Right lobe of liver (tissue), 4 donors: ENCODE measurements at regions not wholly inside any gene's neighbourhood (a gene's known extent, or its start where the extent isn't known, plus 50 kb on each side); places are given as distances from the start of the nearest gene placed in this dataset.

Experiments used
- POLR2A ChIP-seq: fragments of 450-650 bp; IDR thresholded peaks from one replicate; pipeline ENCODE4 v1.6.1; 2017; ENCODE audit warnings: antibody characterized with exemption, mild to moderate bottlenecking
- TF ChIP-seq, protein P1 (sequence below), 4 donors: fragments of 200-600 bp in 3 of 4; fragments of 450-650 bp in 1 of 4; IDR thresholded peaks; one replicate each; pipeline versions ENCODE4 v1.5.1 to v1.8.0; 2016 to 2022; ENCODE audit warnings: antibody characterized with exemption in 4 of 4, mild to moderate bottlenecking in 2 of 4
- donor health status: DM: no; HTN: no; CAD: no.
- donor health status: DM: no; HTN: no; CAD: no.
- donor health status: DM: no; HTN: yes; CAD: no.

DNA sequence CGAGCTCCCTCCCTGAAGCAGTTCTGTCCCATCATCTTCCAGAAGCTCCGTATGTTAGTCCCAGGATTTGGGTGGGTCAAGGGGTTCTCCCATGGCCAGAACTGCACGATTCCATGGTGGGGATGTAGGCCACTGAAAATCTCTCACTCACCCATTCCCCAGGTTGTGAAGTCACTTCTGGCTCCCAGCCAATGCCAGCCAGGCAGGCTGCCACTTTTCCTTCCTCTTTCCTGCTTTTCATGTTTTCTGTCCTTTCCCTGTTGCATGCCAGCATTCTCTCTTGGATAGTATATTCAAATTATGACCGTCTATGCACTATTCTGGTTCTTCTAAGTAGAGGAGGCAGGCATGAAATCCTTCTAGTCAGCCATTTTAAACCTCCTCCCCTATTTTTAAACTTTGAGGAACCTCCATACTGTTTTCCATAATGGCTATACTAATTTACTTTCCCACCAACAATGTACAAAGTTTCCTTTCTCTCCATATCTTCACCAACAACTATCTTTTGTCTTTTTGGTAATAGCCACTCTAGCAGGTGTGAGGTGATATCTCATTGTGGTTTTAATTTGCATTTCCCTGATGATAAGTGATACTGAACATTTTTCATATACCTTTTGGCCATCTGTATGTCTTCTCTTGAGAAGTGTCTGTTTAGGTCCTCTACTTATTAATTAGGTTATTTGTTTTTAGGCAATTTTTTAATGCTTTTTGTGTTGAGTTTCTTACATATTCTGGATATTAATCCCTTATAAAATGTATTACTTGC is 182.1 kb upstream of the TET2 start:
- TF ChIP-seq, protein P1, sequence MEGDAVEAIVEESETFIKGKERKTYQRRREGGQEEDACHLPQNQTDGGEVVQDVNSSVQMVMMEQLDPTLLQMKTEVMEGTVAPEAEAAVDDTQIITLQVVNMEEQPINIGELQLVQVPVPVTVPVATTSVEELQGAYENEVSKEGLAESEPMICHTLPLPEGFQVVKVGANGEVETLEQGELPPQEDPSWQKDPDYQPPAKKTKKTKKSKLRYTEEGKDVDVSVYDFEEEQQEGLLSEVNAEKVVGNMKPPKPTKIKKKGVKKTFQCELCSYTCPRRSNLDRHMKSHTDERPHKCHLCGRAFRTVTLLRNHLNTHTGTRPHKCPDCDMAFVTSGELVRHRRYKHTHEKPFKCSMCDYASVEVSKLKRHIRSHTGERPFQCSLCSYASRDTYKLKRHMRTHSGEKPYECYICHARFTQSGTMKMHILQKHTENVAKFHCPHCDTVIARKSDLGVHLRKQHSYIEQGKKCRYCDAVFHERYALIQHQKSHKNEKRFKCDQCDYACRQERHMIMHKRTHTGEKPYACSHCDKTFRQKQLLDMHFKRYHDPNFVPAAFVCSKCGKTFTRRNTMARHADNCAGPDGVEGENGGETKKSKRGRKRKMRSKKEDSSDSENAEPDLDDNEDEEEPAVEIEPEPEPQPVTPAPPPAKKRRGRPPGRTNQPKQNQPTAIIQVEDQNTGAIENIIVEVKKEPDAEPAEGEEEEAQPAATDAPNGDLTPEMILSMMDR (IDR thresholded peaks at IDR 0.05): no peak
- no peak for TF ChIP-seq POLR2A
